Neural progenitor cell (in vitro differentiated cells): ENCODE measurements at regions not wholly inside any gene's neighbourhood (a gene's known extent, or its start where the extent isn't known, plus 50 kb on each side); places are given as distances from the start of the nearest gene placed in this dataset.

ENCODE experiments used
- DNase-seq: peaks from one replicate; pipeline ENCODE4 v3.0.0-alpha.2; 2016; ENCODE audit warnings: low spot score
- H2AFZ ChIP-seq: fragments of 200-600 bp; sonication (generic); replicated peaks from 2 replicates; pipeline ENCODE4 v1.6.1; 2016; ENCODE audit warnings: antibody characterized with exemption
- H3F3A ChIP-seq: fragments of 200-600 bp; sonication (generic); 2 replicates; pipeline ENCODE4 v1.6.1; 2016; ENCODE audit warnings: antibody characterized with exemption, low read depth
- H3K27ac ChIP-seq: fragments of 200-600 bp; sonication (generic); 2 replicates; pipeline ENCODE4 v1.5.1; 2016; ENCODE audit warnings: mild to moderate bottlenecking
- H3K27me3 ChIP-seq: fragments of 200-600 bp; sonication (generic); 2 replicates; pipeline ENCODE4 v1.6.1; 2016; ENCODE audit warnings: mild to moderate bottlenecking, moderate library complexity
- H3K36me3 ChIP-seq: fragments of 200-600 bp; sonication (generic); 2 replicates; pipeline ENCODE4 v1.5.1; 2016
- H3K4me1 ChIP-seq: fragments of 200-600 bp; sonication (generic); 2 replicates; pipeline ENCODE4 v1.6.1; 2016; ENCODE audit warnings: mixed run types
- H3K4me2 ChIP-seq: fragments of 200-600 bp; sonication (generic); 2 replicates; pipeline ENCODE4 v1.6.1; 2016
- H3K4me3 ChIP-seq: fragments of 200-600 bp; sonication (generic); 2 replicates; pipeline ENCODE4 v1.5.1; 2016
- H3K79me2 ChIP-seq: fragments of 200-600 bp; sonication (generic); 2 replicates; pipeline ENCODE4 v1.6.1; 2016; ENCODE audit warnings: low read depth
- H3K9ac ChIP-seq: fragments of 200-600 bp; sonication (generic); 2 replicates; pipeline ENCODE4 v1.6.1; 2016
- H3K9me3 ChIP-seq: fragments of 200-600 bp; sonication (generic); 2 replicates; pipeline ENCODE4 v1.5.1; 2016; ENCODE audit warnings: low read depth
- H4K20me1 ChIP-seq: fragments of 200-600 bp; sonication (generic); 2 replicates; pipeline ENCODE4 v1.6.1; 2016; ENCODE audit warnings: low read depth
- H3K27ac Mint-ChIP-seq: 3 replicates; pipeline ENCODE4 v1.8.0; 2021; ENCODE audit warnings: mixed read lengths
- H3K27me3 Mint-ChIP-seq: 2 replicates; pipeline ENCODE4 v1.8.0; 2022; ENCODE audit warnings: low read depth, mild to moderate bottlenecking, inconsistent platforms, moderate library complexity, mixed read lengths; ENCODE audit not compliant: insufficient read depth
- H3K36me3 Mint-ChIP-seq: 3 replicates; pipeline ENCODE4 v1.8.0; 2021; ENCODE audit warnings: mixed read lengths
- H3K4me1 Mint-ChIP-seq: 3 replicates; pipeline ENCODE4 v1.8.0; 2021; ENCODE audit warnings: mixed read lengths
- H3K4me3 Mint-ChIP-seq: 3 replicates; pipeline ENCODE4 v1.8.0; 2021; ENCODE audit warnings: mild to moderate bottlenecking, moderate library complexity, mixed read lengths
- H3K9me3 Mint-ChIP-seq: 3 replicates; pipeline ENCODE4 v1.8.0; 2020; ENCODE audit warnings: mixed read lengths
- CTCF ChIP-seq: fragments of 200-600 bp; sonication (generic); IDR thresholded peaks from 2 replicates; pipeline ENCODE4 v1.5.1; 2017; ENCODE audit warnings: antibody characterized with exemption, mild to moderate bottlenecking
- EZH2 ChIP-seq: fragments of 200-600 bp; sonication (generic); IDR thresholded peaks from 2 replicates; pipeline ENCODE4 v1.6.1; 2017; ENCODE audit warnings: antibody characterized with exemption, mild to moderate bottlenecking, moderate library complexity
- EZH2phosphoT487 ChIP-seq: fragments of 200-600 bp; sonication (generic); IDR thresholded peaks from 2 replicates; pipeline ENCODE4 v1.6.1; 2017; ENCODE audit warnings: antibody characterized with exemption

GRCh38 chr15:45903283-45903682, 268.5 kb downstream of the SQOR start:
- no peak for DNase-seq
- no peak overlapping the region for H3K4me3 Mint-ChIP-seq

GRCh38 chr15:45904019-45904418, 269.2 kb downstream of the SQOR start:
- no peaks in the 10 kb centered on the region for H3K27me3 ChIP-seq
- H3K27me3 Mint-ChIP-seq, result no peaks in the 10 kb centered on the region
- H3K9me3 ChIP-seq, result no peaks in the 10 kb centered on the region
- H3K4me1 Mint-ChIP-seq, result peaks cover 3% of the 10 kb centered on the region
- no peak overlapping the region for H3K4me3 ChIP-seq
- H3K9me3 Mint-ChIP-seq, result peaks cover 8% of the 10 kb centered on the region
- H3K79me2 ChIP-seq, result no peaks in the 10 kb centered on the region
- no peak overlapping the region for H3K4me2 ChIP-seq
- TF ChIP-seq EZH2 (no peak), EZH2phosphoT487 (no peak), CTCF (no peak)
- no peak overlapping the region for H2AFZ ChIP-seq
- no peak overlapping the region for H3K27ac ChIP-seq
- H3K27ac Mint-ChIP-seq, result no peak overlapping the region
- H3K9ac ChIP-seq, result no peak overlapping the region
- H4K20me1 ChIP-seq, result no peaks in the 10 kb centered on the region
- DNase-seq, result no peak
- H3K4me3 Mint-ChIP-seq, result no peak overlapping the region
- no peaks in the 10 kb centered on the region for H3K4me1 ChIP-seq
- H3K36me3 Mint-ChIP-seq, result no peaks in the 10 kb centered on the region
- H3K36me3 ChIP-seq, result no peaks in the 10 kb centered on the region
- no peaks in the 10 kb centered on the region for H3F3A ChIP-seq

More at GRCh38 chr15:45903283-45903682, 268.5 kb downstream of the SQOR start:
- Histone ChIP-seq H3K79me2 (no peaks in the 10 kb centered on the region), H3F3A (no peaks in the 10 kb centered on the region), H3K4me2 (no peak overlapping the region), H3K9ac (no peak overlapping the region), H4K20me1 (no peaks in the 10 kb centered on the region), H3K27ac (no peak overlapping the region), H3K4me3 (no peak overlapping the region), H3K4me1 (no peaks in the 10 kb centered on the region), H2AFZ (no peak overlapping the region), H3K27me3 (no peaks in the 10 kb centered on the region), H3K9me3 (no peaks in the 10 kb centered on the region), H3K36me3 (no peaks in the 10 kb centered on the region)
- Mint-ChIP-seq H3K4me1 (peaks cover 3% of the 10 kb centered on the region), H3K36me3 (no peaks in the 10 kb centered on the region), H3K27me3 (no peaks in the 10 kb centered on the region), H3K27ac (no peak overlapping the region), H3K9me3 (peaks cover 4% of the 10 kb centered on the region)
- no peak for TF ChIP-seq CTCF
- no peak for TF ChIP-seq EZH2
- TF ChIP-seq EZH2phosphoT487, result no peak

- no peaks in the 10 kb centered on the region for H3K27me3 ChIP-seq
- no peak overlapping the region for H3K4me2 ChIP-seq
- no peaks in the 10 kb centered on the region for H4K20me1 ChIP-seq
- no peak overlapping the region for H2AFZ ChIP-seq
- no peak overlapping the region for H3K4me3 ChIP-seq
- no peak for DNase-seq
- TF ChIP-seq EZH2 (no peak), CTCF (no peak), EZH2phosphoT487 (no peak)
- Mint-ChIP-seq H3K4me3 (no peak overlapping the region), H3K27me3 (no peaks in the 10 kb centered on the region), H3K9me3 (peaks cover 10% of the 10 kb centered on the region), H3K27ac (no peak overlapping the region), H3K36me3 (peaks cover 1% of the 10 kb centered on the region), H3K4me1 (no peaks in the 10 kb centered on the region)
- H3K36me3 ChIP-seq, result no peaks in the 10 kb centered on the region
- no peaks in the 10 kb centered on the region for H3K79me2 ChIP-seq
- no peak overlapping the region for H3K27ac ChIP-seq
- H3K4me1 ChIP-seq, result no peaks in the 10 kb centered on the region
- no peaks in the 10 kb centered on the region for H3F3A ChIP-seq
- no peaks in the 10 kb centered on the region for H3K9me3 ChIP-seq
- H3K9ac ChIP-seq, result no peak overlapping the region
These were observed 271.4 kb downstream of the SQOR start for GRCh38 chr15:45906230-45906629.

- H3K4me1 Mint-ChIP-seq, result no peaks in the 10 kb centered on the region
- Histone ChIP-seq H4K20me1 (no peaks in the 10 kb centered on the region), H2AFZ (no peak overlapping the region), H3K36me3 (no peaks in the 10 kb centered on the region), H3K4me2 (no peak overlapping the region), H3K79me2 (no peaks in the 10 kb centered on the region), H3K9ac (no peak overlapping the region), H3F3A (no peaks in the 10 kb centered on the region), H3K27me3 (no peaks in the 10 kb centered on the region), H3K9me3 (no peaks in the 10 kb centered on the region), H3K4me3 (no peak overlapping the region), H3K27ac (no peak overlapping the region), H3K4me1 (no peaks in the 10 kb centered on the region)
- no peak for DNase-seq
- H3K36me3 Mint-ChIP-seq, result peaks cover 1% of the 10 kb centered on the region
- no peak for TF ChIP-seq EZH2
- TF ChIP-seq CTCF, result no peak
- no peak for TF ChIP-seq EZH2phosphoT487
- H3K27ac Mint-ChIP-seq, result no peak overlapping the region
- H3K4me3 Mint-ChIP-seq, result no peak overlapping the region
- H3K9me3 Mint-ChIP-seq, result peaks cover 10% of the 10 kb centered on the region
- H3K27me3 Mint-ChIP-seq, result no peaks in the 10 kb centered on the region
These were observed 275.8 kb downstream of the SQOR start for GRCh38 chr15:45910671-45911070.
